ENCODE measurements at regions not wholly inside any gene's neighbourhood (a gene's known extent, or its start where the extent isn't known, plus 50 kb on each side); places are given as distances from the start of the nearest gene placed in this dataset.

DNA sequence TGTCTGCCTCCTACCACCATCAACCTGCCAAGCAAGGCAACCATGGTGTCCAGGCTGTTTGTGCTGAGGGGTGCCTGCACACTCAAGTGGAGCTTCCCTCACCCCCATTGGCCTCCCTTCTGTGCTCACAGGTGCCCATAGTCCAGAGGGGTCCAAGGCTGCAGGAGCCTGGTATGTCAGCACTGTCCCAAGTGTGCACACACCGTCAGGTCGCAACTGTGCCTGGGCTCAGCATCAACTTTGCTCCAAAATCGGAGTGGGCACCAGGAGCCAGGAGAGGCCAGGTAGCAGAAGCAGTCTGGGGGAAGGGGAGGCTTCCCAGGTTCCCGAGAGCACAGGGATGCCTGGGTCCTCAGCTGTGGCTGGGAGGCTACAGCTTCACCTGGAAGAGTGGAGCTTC, 1528.2 kb upstream of the SLC39A10 start:
- H3K27ac ChIP-seq (ENCODE audit: low read depth in 1 of 3, low read length in 2 of 3): no peak overlapping the region
- no peak for DNase-seq
- H3K36me3 ChIP-seq (ENCODE audit: control insufficient read depth in 3 of 3, insufficient read depth in 2 of 3, low read depth in 1 of 3, low read length in 3 of 3): no peaks in the 10 kb centered on the region
- FAIRE-seq: no peak
- 85 to 90% (median 89%) methylated on average over 4 of the region's 4 CpGs for WGBS, 3 donors
- peaks cover 0 to 9% of the 10 kb centered on the region in 2 donors for H3K9me3 ChIP-seq (ENCODE audit: control insufficient read depth in 2 of 2, insufficient read depth in 1 of 2, low read depth in 1 of 2, low read length in 1 of 2)
- no peaks in the 10 kb centered on the region for H3K27me3 ChIP-seq (ENCODE audit: control insufficient read depth in 3 of 3, insufficient read depth in 3 of 3, low read length in 3 of 3)
- H3K4me1 ChIP-seq (ENCODE audit: control insufficient read depth in 3 of 3, insufficient read depth in 2 of 3, low read depth in 1 of 3, low read length in 2 of 3): no peaks in the 10 kb centered on the region
- no peak overlapping the region for H3K4me3 ChIP-seq (ENCODE audit: low read depth in 1 of 3, low read length in 3 of 3)

DNA sequence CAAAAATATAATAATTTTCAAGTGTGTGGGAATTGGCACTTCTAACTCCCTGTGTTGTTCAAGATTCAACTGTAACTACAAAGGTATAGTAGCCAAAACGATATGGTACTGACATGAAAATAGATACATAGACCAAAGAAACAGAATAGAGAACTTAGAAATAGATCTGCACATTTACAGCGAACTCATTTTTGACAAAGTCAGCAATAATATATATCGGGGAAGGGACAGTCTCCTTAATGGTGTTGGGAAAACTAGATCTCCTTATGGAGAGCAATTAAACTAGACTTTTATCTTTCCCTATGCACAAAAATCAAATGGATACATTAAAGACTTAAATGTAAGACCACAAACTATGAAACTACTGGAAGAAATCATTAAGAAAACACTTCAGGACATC, 1530.6 kb upstream of the SLC39A10 start:
- DNase-seq: no peak
- no peak overlapping the region for H3K4me3 ChIP-seq (ENCODE audit: low read depth in 1 of 3, low read length in 3 of 3)
- no peak overlapping the region for H3K27ac ChIP-seq (ENCODE audit: low read depth in 1 of 3, low read length in 2 of 3)
- H3K27me3 ChIP-seq (ENCODE audit: control insufficient read depth in 3 of 3, insufficient read depth in 3 of 3, low read length in 3 of 3): no peaks in the 10 kb centered on the region
- no peak for FAIRE-seq
- H3K4me1 ChIP-seq (ENCODE audit: control insufficient read depth in 3 of 3, insufficient read depth in 2 of 3, low read depth in 1 of 3, low read length in 2 of 3): no peaks in the 10 kb centered on the region
- WGBS, 3 donors: 79 to 86% (median 80%) methylated on average over 3 of the region's 3 CpGs
- H3K36me3 ChIP-seq (ENCODE audit: control insufficient read depth in 3 of 3, insufficient read depth in 2 of 3, low read depth in 1 of 3, low read length in 3 of 3): no peaks in the 10 kb centered on the region
- H3K9me3 ChIP-seq (ENCODE audit: control insufficient read depth in 2 of 2, insufficient read depth in 1 of 2, low read depth in 1 of 2, low read length in 1 of 2): peaks cover 0 to 9% of the 10 kb centered on the region in 2 donors

DNA sequence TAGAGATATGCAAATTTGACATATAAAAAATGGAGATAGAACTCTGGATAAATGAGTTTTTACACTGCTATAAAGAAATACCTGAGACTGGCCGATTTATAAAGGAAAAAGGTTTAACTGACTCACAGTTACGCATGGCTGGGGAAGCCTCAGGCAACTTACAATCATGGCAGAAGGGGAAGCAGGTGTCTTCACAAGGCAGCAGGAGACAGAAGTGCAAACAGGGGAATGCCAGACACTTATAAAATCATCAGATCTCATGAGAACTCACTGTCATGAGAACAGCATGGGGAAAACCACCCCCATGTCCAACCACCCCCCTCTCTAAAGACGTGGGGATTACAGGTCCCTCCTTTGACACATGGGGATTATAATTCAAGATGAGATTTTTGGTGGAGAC, 1540.2 kb upstream of the SLC39A10 start:
- DNase-seq (no peak), FAIRE-seq (no peak)
- Histone ChIP-seq H3K4me1 (ENCODE audit: control insufficient read depth in 3 of 3, insufficient read depth in 2 of 3, low read depth in 1 of 3, low read length in 2 of 3) (no peaks in the 10 kb centered on the region), H3K9me3 (ENCODE audit: control insufficient read depth in 2 of 2, insufficient read depth in 1 of 2, low read depth in 1 of 2, low read length in 1 of 2) (no peaks in the 10 kb centered on the region), H3K27ac (ENCODE audit: low read depth in 1 of 3, low read length in 2 of 3) (no peak overlapping the region), H3K27me3 (ENCODE audit: control insufficient read depth in 3 of 3, insufficient read depth in 3 of 3, low read length in 3 of 3) (no peaks in the 10 kb centered on the region), H3K36me3 (ENCODE audit: control insufficient read depth in 3 of 3, insufficient read depth in 2 of 3, low read depth in 1 of 3, low read length in 3 of 3) (no peaks in the 10 kb centered on the region), H3K4me3 (ENCODE audit: low read depth in 1 of 3, low read length in 3 of 3) (no peak overlapping the region)
- WGBS, 3 donors: 63 to 68% (median 63%) methylated on average over 3 of the region's 3 CpGs

DNA sequence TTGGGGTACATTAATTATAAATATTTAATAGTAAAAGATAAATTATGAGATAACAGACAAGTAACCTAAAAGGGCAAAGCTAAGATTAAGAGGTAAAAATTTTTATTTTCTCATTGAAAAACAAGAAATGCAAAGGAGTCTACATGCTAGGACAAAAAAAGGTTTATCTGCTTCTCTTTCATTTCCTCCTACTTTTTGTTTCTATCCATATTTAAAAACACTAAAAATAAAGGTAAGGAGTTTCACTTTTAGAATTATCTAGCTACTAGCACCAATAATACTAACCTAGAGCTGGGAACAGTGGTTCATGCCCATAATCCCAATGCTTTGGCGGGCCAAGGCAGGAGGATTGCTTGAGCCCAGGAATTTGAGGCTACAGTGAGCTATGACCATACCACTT, 1551.7 kb upstream of the SLC39A10 start:
- DNase-seq (no peak), FAIRE-seq (no peak)
- H3K4me1 ChIP-seq (ENCODE audit: control insufficient read depth in 3 of 3, insufficient read depth in 2 of 3, low read depth in 1 of 3, low read length in 2 of 3): no peaks in the 10 kb centered on the region
- H3K36me3 ChIP-seq (ENCODE audit: control insufficient read depth in 3 of 3, insufficient read depth in 2 of 3, low read depth in 1 of 3, low read length in 3 of 3): no peaks in the 10 kb centered on the region
- 88 to 90% (median 89%) methylated on average over 1 of the region's 1 CpG for WGBS, 3 donors
- no peak overlapping the region for H3K4me3 ChIP-seq (ENCODE audit: low read depth in 1 of 3, low read length in 3 of 3)
- H3K27ac ChIP-seq (ENCODE audit: low read depth in 1 of 3, low read length in 2 of 3): no peak overlapping the region
- no peaks in the 10 kb centered on the region for H3K27me3 ChIP-seq (ENCODE audit: control insufficient read depth in 3 of 3, insufficient read depth in 3 of 3, low read length in 3 of 3)
- no peaks in the 10 kb centered on the region for H3K9me3 ChIP-seq (ENCODE audit: control insufficient read depth in 2 of 2, insufficient read depth in 1 of 2, low read depth in 1 of 2, low read length in 1 of 2)

DNA sequence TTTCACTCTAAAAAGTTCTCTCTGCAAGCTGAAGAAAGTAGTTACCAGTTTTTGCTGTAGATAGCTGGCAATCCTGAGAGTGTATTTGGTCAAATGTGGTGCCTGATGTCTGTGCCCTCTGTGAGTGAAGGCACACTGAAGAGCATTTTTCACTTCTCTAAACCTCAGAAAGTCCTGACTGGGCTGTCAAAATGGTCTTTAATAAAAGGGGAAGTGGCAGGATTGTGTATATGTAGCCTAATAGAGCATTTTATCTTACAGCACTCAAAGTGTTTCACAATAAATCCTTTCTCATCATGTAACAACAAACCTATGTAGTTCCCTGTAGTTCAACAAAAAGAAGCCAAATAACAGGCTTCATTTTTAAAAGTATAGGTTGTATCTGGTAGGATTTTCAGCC, 1552.3 kb upstream of the SLC39A10 start:
- FAIRE-seq (no peak), DNase-seq (no peak)
- Histone ChIP-seq H3K36me3 (ENCODE audit: control insufficient read depth in 3 of 3, insufficient read depth in 2 of 3, low read depth in 1 of 3, low read length in 3 of 3) (no peaks in the 10 kb centered on the region), H3K4me3 (ENCODE audit: low read depth in 1 of 3, low read length in 3 of 3) (no peak overlapping the region), H3K9me3 (ENCODE audit: control insufficient read depth in 2 of 2, insufficient read depth in 1 of 2, low read depth in 1 of 2, low read length in 1 of 2) (no peaks in the 10 kb centered on the region), H3K27ac (ENCODE audit: low read depth in 1 of 3, low read length in 2 of 3) (no peak overlapping the region), H3K4me1 (ENCODE audit: control insufficient read depth in 3 of 3, insufficient read depth in 2 of 3, low read depth in 1 of 3, low read length in 2 of 3) (no peaks in the 10 kb centered on the region), H3K27me3 (ENCODE audit: control insufficient read depth in 3 of 3, insufficient read depth in 3 of 3, low read length in 3 of 3) (no peaks in the 10 kb centered on the region)

DNA sequence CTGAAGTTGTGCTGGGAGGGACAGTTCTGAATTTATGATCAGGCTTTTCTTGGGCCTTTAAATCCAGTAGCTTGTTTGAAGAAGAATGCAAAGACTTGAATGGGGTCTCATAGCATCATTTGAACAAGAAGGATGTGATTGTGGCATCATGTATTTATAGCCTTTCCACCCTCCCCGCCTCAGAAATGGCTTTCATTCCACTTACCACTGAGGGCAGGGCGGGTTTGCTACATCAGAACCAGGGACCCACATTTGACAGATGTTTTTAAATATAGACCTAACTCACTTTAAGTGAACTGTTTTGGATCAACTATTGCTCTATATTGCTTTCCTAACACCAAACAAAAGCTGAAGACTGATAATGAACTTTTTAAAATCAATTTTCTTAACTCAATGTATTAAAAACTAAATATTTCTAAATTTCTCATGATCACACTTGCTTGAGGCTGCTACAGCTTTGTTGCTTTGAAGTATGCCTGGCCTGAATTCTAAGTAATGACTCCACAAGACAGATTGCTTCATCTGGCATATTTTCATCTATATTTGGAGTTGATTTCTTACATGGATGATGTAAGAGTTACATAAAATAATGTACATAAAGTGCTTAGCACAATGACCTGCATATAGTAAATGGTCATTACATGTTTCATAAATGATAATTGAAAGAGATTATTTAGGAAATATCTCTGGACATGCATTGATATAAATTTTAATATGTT, 1552.9 kb upstream of the SLC39A10 start:
- FAIRE-seq: no peak

DNA sequence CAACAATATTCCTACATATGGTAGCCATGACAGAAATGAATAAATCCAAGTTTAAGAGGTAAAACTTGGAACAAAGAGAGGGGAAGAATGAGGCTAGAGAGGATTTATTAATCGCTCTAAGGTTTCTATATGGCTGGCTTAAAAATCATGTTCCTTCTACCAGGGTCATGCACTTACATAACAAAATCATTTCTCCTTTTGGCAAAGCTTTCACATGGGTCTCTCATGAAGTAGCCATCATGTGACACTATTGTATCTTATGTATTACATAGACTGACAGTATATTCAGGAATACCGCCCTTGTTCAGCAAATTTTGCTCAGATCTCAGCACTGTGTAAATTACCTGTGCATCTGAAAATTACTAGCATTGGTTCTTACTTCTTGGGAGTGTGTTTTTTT, 1554.5 kb upstream of the SLC39A10 start:
- H3K4me1 ChIP-seq (ENCODE audit: control insufficient read depth in 3 of 3, insufficient read depth in 2 of 3, low read depth in 1 of 3, low read length in 2 of 3): no peaks in the 10 kb centered on the region
- no peaks in the 10 kb centered on the region for H3K27me3 ChIP-seq (ENCODE audit: control insufficient read depth in 3 of 3, insufficient read depth in 3 of 3, low read length in 3 of 3)
- FAIRE-seq: no peak
- no peak overlapping the region for H3K4me3 ChIP-seq (ENCODE audit: low read depth in 1 of 3, low read length in 3 of 3)
- no peak overlapping the region for H3K27ac ChIP-seq (ENCODE audit: low read depth in 1 of 3, low read length in 2 of 3)
- WGBS, 3 donors: 92 to 93% (median 93%) methylated on average over 2 of the region's 2 CpGs
- no peak for DNase-seq
- H3K9me3 ChIP-seq (ENCODE audit: control insufficient read depth in 2 of 2, insufficient read depth in 1 of 2, low read depth in 1 of 2, low read length in 1 of 2): no peaks in the 10 kb centered on the region
- H3K36me3 ChIP-seq (ENCODE audit: control insufficient read depth in 3 of 3, insufficient read depth in 2 of 3, low read depth in 1 of 3, low read length in 3 of 3): no peaks in the 10 kb centered on the region

More for the DNA sequence above, 1552.9 kb upstream of the SLC39A10 start:
- H3K4me1 ChIP-seq (ENCODE audit: control insufficient read depth in 3 of 3, insufficient read depth in 2 of 3, low read depth in 1 of 3, low read length in 2 of 3): no peaks in the 10 kb centered on the region
- no peak overlapping the region for H3K4me3 ChIP-seq (ENCODE audit: low read depth in 1 of 3, low read length in 3 of 3)
- no peak for DNase-seq
- no peaks in the 10 kb centered on the region for H3K27me3 ChIP-seq (ENCODE audit: control insufficient read depth in 3 of 3, insufficient read depth in 3 of 3, low read length in 3 of 3)
- no peak overlapping the region for H3K27ac ChIP-seq (ENCODE audit: low read depth in 1 of 3, low read length in 2 of 3)
- no peaks in the 10 kb centered on the region for H3K36me3 ChIP-seq (ENCODE audit: control insufficient read depth in 3 of 3, insufficient read depth in 2 of 3, low read depth in 1 of 3, low read length in 3 of 3)
- WGBS, 3 donors: 65 to 81% (median 76%) methylated on average over 2 of the region's 2 CpGs
- H3K9me3 ChIP-seq (ENCODE audit: control insufficient read depth in 2 of 2, insufficient read depth in 1 of 2, low read depth in 1 of 2, low read length in 1 of 2): no peaks in the 10 kb centered on the region

DNA sequence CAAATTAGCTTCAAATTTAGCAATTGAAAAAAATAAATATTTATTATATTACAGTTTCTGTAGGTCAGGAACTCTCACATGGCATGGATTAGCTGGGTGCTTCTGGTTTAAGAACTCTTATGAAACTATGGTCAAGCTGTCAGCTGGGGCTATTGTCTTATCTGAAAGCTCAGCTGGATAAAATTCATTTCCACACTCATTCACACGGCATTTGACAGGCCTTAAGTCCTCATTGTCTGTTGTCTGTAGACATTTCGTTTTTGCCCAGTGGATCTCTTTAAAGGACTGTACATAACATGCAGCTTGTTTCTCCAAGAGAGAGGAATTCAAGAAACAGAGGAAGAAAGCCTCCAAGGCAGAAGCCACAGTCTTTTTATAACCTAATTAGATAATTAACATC, 1556.8 kb upstream of the SLC39A10 start:
- FAIRE-seq (no peak), DNase-seq (no peak)
- Histone ChIP-seq H3K27ac (ENCODE audit: low read depth in 1 of 3, low read length in 2 of 3) (no peak overlapping the region), H3K4me3 (ENCODE audit: low read depth in 1 of 3, low read length in 3 of 3) (no peak overlapping the region), H3K27me3 (ENCODE audit: control insufficient read depth in 3 of 3, insufficient read depth in 3 of 3, low read length in 3 of 3) (no peaks in the 10 kb centered on the region), H3K4me1 (ENCODE audit: control insufficient read depth in 3 of 3, insufficient read depth in 2 of 3, low read depth in 1 of 3, low read length in 2 of 3) (no peaks in the 10 kb centered on the region), H3K9me3 (ENCODE audit: control insufficient read depth in 2 of 2, insufficient read depth in 1 of 2, low read depth in 1 of 2, low read length in 1 of 2) (no peaks in the 10 kb centered on the region), H3K36me3 (ENCODE audit: control insufficient read depth in 3 of 3, insufficient read depth in 2 of 3, low read depth in 1 of 3, low read length in 3 of 3) (no peaks in the 10 kb centered on the region)
- 38 to 61% (median 38%) methylated on average over 2 of the region's 2 CpGs for whole genome bisulfite sequencing, 3 donors

DNA sequence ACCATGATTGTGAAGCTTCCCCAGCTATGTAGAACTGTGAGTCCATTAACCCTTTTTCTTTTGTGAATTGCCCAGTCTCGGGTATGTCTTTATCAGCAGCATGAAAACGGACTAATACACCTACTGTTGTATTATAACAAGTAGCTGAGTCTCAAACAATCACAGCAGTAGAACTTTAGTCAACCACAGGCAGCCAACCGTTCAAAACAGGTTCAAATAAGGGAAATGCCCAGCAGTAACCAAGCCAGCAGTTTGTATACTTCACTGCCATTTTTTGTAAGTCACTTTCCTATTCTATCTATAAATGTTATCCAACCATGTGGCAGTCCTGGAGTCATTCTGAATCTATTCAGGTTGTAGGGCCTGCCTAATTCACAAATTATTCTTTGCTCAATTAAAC, 1560.6 kb upstream of the SLC39A10 start:
- H3K4me1 ChIP-seq (ENCODE audit: control insufficient read depth in 3 of 3, insufficient read depth in 2 of 3, low read depth in 1 of 3, low read length in 2 of 3): no peaks in the 10 kb centered on the region
- no peak for FAIRE-seq

More for the DNA sequence above, 1560.6 kb upstream of the SLC39A10 start:
- 11 to 18% (median 18%) methylated on average over 3 of the region's 3 CpGs for WGBS, 3 donors
- no peaks in the 10 kb centered on the region for H3K9me3 ChIP-seq (ENCODE audit: control insufficient read depth in 2 of 2, insufficient read depth in 1 of 2, low read depth in 1 of 2, low read length in 1 of 2)
- H3K27me3 ChIP-seq (ENCODE audit: control insufficient read depth in 3 of 3, insufficient read depth in 3 of 3, low read length in 3 of 3): no peaks in the 10 kb centered on the region
- no peaks in the 10 kb centered on the region for H3K36me3 ChIP-seq (ENCODE audit: control insufficient read depth in 3 of 3, insufficient read depth in 2 of 3, low read depth in 1 of 3, low read length in 3 of 3)
- DNase-seq: no peak
- no peak overlapping the region for H3K4me3 ChIP-seq (ENCODE audit: low read depth in 1 of 3, low read length in 3 of 3)
- no peak overlapping the region for H3K27ac ChIP-seq (ENCODE audit: low read depth in 1 of 3, low read length in 2 of 3)

Data from small intestine (tissue), 7 donors.